IMR-90 (cell line): ENCODE measurements at regions not wholly inside any gene's neighbourhood (a gene's known extent, or its start where the extent isn't known, plus 50 kb on each side); places are given as distances from the start of the nearest gene placed in this dataset.

Experiments used
- ATAC-seq: fragments of 200-7000 bp; cut with Tn5 transposase; 2 replicates; pipeline ENCODE4 v1.9.1; 2020; ENCODE audit warnings: low read depth, mild to moderate bottlenecking, moderate library complexity
- BruUV-seq: library from RNA; stranded (reverse); fragments of 400-500 nt; replicated peaks from 2 replicates; lab custom pipeline; 2021; lab: Mats Ljungman, UMichigan
- CTCF ChIA-PET: fragments of 300-600 bp; formaldehyde crosslinking; extraction: SDS; loops from one replicate; lab custom pipeline; 2021; ENCODE audit warnings: antibody characterized with exemption; lab: Yijun Ruan, JAX
- POLR2A ChIA-PET: fragments of 300-600 bp; sonication (Branson Sonifier 250); formaldehyde crosslinking; loops from one replicate; lab custom pipeline; 2022; ENCODE audit warnings: antibody characterized with exemption; ENCODE audit not compliant: unreplicated experiment; lab: Charles Lee
- DNase-seq: peaks from one replicate; pipeline ENCODE4 v3.0.0; 2013
- H2AFZ ChIP-seq: replicated peaks from 2 replicates; pipeline ENCODE3; 2013; ENCODE audit warnings: low read length, mild to moderate bottlenecking; ENCODE audit not compliant: poor library complexity
- H2AK5ac ChIP-seq: 2 replicates; pipeline ENCODE4 v1.6.1; 2013; ENCODE audit warnings: low read depth, low read length, inconsistent platforms
- H2AK9ac ChIP-seq: replicated peaks from 2 replicates; pipeline ENCODE3; 2013; ENCODE audit warnings: mild to moderate bottlenecking, low read depth, low read length, moderate library complexity; ENCODE audit not compliant: poor library complexity
- H2BK120ac ChIP-seq: 2 replicates; pipeline ENCODE4 v1.6.1; 2013; ENCODE audit warnings: low read depth, low read length, inconsistent platforms
- H2BK15ac ChIP-seq: 3 replicates; pipeline ENCODE4 v1.6.1; 2013; ENCODE audit warnings: low read depth, low read length, inconsistent platforms
- H2BK20ac ChIP-seq: 2 replicates; pipeline ENCODE4 v1.6.1; 2013; ENCODE audit warnings: low read depth, mild to moderate bottlenecking, inconsistent platforms, low read length, moderate library complexity
- H2BK5ac ChIP-seq: 2 replicates; pipeline ENCODE4 v1.6.1; 2013; ENCODE audit warnings: mild to moderate bottlenecking, low read depth, low read length, inconsistent platforms; ENCODE audit not compliant: poor library complexity, severe bottlenecking
- H3K14ac ChIP-seq: replicated peaks from 2 replicates; pipeline ENCODE4 v1.6.1; 2013; ENCODE audit warnings: low read depth, low read length, inconsistent platforms
- H3K18ac ChIP-seq: 2 replicates; pipeline ENCODE4 v1.6.1; 2013; ENCODE audit warnings: low read depth, low read length, control low read depth
- H3K23ac ChIP-seq: 2 replicates; pipeline ENCODE4 v1.6.1; 2013; ENCODE audit warnings: low read depth, low read length, inconsistent platforms
- H3K27ac ChIP-seq: 2 replicates; pipeline ENCODE4 v1.5.1; 2013; ENCODE audit warnings: mild to moderate bottlenecking, control low read depth, low read length; ENCODE audit not compliant: insufficient read depth
- H3K27me3 ChIP-seq: 2 replicates; pipeline ENCODE4 v1.6.1; 2013; ENCODE audit warnings: low read length; ENCODE audit not compliant: control insufficient read depth, insufficient read depth
- H3K36me3 ChIP-seq: 2 replicates; pipeline ENCODE4 v1.6.1; 2013; ENCODE audit warnings: low read length, mixed read lengths; ENCODE audit not compliant: control insufficient read depth, insufficient read depth
- H3K4ac ChIP-seq: 2 replicates; pipeline ENCODE4 v1.6.1; 2013; ENCODE audit warnings: low read depth, low read length, inconsistent platforms
- H3K4me1 ChIP-seq: 2 replicates; pipeline ENCODE4 v1.6.1; 2013; ENCODE audit warnings: low read length, mixed read lengths; ENCODE audit not compliant: control insufficient read depth, insufficient read depth
- H3K4me2 ChIP-seq: 2 replicates; pipeline ENCODE4 v1.6.1; 2013; ENCODE audit warnings: low read depth, mild to moderate bottlenecking, control low read depth, low read length, moderate library complexity
- H3K4me3 ChIP-seq: 2 replicates; pipeline ENCODE4 v1.5.1; 2013; ENCODE audit warnings: low read depth, mild to moderate bottlenecking, control low read depth, low read length, moderate library complexity; ENCODE audit not compliant: insufficient read depth
- H3K56ac ChIP-seq: 2 replicates; pipeline ENCODE4 v1.6.1; 2013; ENCODE audit warnings: low read length, inconsistent platforms; ENCODE audit not compliant: insufficient read depth; ENCODE audit errors: extremely low read depth
- H3K79me1 ChIP-seq, 2 experiments: 2 replicates each; pipeline ENCODE4 v1.6.1; 2013; ENCODE audit warnings: low read length in 2 of 2, inconsistent platforms in 1 of 2, low read depth in 1 of 2
- H3K9ac ChIP-seq: 2 replicates; pipeline ENCODE4 v1.6.1; 2013; ENCODE audit warnings: low read depth, low read length, control low read depth
- H3K9me1 ChIP-seq: 2 replicates; pipeline ENCODE4 v1.6.1; 2013; ENCODE audit warnings: low read length, inconsistent platforms; ENCODE audit not compliant: insufficient read depth
- H3K9me3 ChIP-seq: 2 replicates; pipeline ENCODE4 v1.6.1; 2013; ENCODE audit warnings: low read length; ENCODE audit not compliant: control insufficient read depth, insufficient read depth
- H4K20me1 ChIP-seq: 2 replicates; pipeline ENCODE4 v1.6.1; 2013; ENCODE audit warnings: low read length, inconsistent platforms; ENCODE audit not compliant: insufficient read depth
- H4K5ac ChIP-seq: 2 replicates; pipeline ENCODE4 v1.6.1; 2013; ENCODE audit warnings: mild to moderate bottlenecking, low read depth, low read length, control low read depth
- H4K8ac ChIP-seq, 2 experiments: 2 replicates each; pipeline ENCODE4 v1.6.1; 2013; ENCODE audit warnings: low read depth in 2 of 2, low read length in 2 of 2, control low read depth in 1 of 2, inconsistent platforms in 1 of 2
- H4K91ac ChIP-seq: 2 replicates; pipeline ENCODE4 v1.6.1; 2013; ENCODE audit warnings: low read depth, low read length, inconsistent platforms; ENCODE audit not compliant: insufficient read depth
- BHLHE40 ChIP-seq: fragments of 150-350 bp; IDR thresholded peaks from 2 replicates; pipeline ENCODE4 v1.6.1; 2016; ENCODE audit warnings: mild to moderate bottlenecking, low read depth, low read length
- CEBPB ChIP-seq: IDR thresholded peaks from 2 replicates; pipeline ENCODE4 v1.6.1; 2012; ENCODE audit warnings: low read depth, low read length, improper control_type of control experiment
- CHD1 ChIP-seq: IDR thresholded peaks from 2 replicates; pipeline ENCODE4 v1.6.1; 2012; ENCODE audit warnings: low read depth, low read length, improper control_type of control experiment
- CTCF ChIP-seq: conservative IDR thresholded peaks from 2 replicates; pipeline ENCODE4 v1.5.1; 2012; ENCODE audit warnings: mild to moderate bottlenecking, low read depth, low read length, improper control_type of control experiment
- ELK1 ChIP-seq: fragments of 150-350 bp; IDR thresholded peaks from 2 replicates; pipeline ENCODE4 v1.6.1; 2016; ENCODE audit warnings: low read depth, mild to moderate bottlenecking, low read length, moderate library complexity, borderline replicate concordance
- FOS ChIP-seq: fragments of 150-350 bp; IDR thresholded peaks from 2 replicates; pipeline ENCODE4 v1.6.1; 2016; ENCODE audit warnings: low read depth, low read length
- MAFK ChIP-seq: IDR thresholded peaks from 2 replicates; pipeline ENCODE4 v1.6.1; 2012; ENCODE audit warnings: low read depth, low read length, improper control_type of control experiment
- MAZ ChIP-seq: IDR thresholded peaks from 2 replicates; pipeline ENCODE4 v1.6.1; 2012; ENCODE audit warnings: low read depth, mild to moderate bottlenecking, low read length, improper control_type of control experiment, moderate library complexity, borderline replicate concordance
- MXI1 ChIP-seq: IDR thresholded peaks from 2 replicates; pipeline ENCODE4 v1.6.1; 2012; ENCODE audit warnings: low read depth, mild to moderate bottlenecking, low read length, moderate library complexity, borderline replicate concordance
- NFE2L2 ChIP-seq: fragments of 150-350 bp; IDR thresholded peaks from 2 replicates; pipeline ENCODE4 v1.6.1; 2016; ENCODE audit warnings: low read depth, mild to moderate bottlenecking, low read length
- POLR2A ChIP-seq: IDR thresholded peaks from 2 replicates; pipeline ENCODE4 v1.6.1; 2012; ENCODE audit warnings: mild to moderate bottlenecking, low read depth, low read length
- RAD21 ChIP-seq: IDR thresholded peaks from 2 replicates; pipeline ENCODE4 v1.6.1; 2012; ENCODE audit warnings: low read length, improper control_type of control experiment
- RCOR1 ChIP-seq: IDR thresholded peaks from 2 replicates; pipeline ENCODE4 v1.6.1; 2012; ENCODE audit warnings: mild to moderate bottlenecking, low read length, improper control_type of control experiment; ENCODE audit not compliant: insufficient replicate concordance
- RFX5 ChIP-seq: IDR thresholded peaks from 2 replicates; pipeline ENCODE4 v1.8.0; 2012; ENCODE audit warnings: low read depth, mild to moderate bottlenecking, low read length, moderate library complexity
- SMC3 ChIP-seq: fragments of 150-350 bp; IDR thresholded peaks from 2 replicates; pipeline ENCODE4 v1.6.1; 2016; ENCODE audit warnings: low read depth, mild to moderate bottlenecking, antibody characterized with exemption, low read length, moderate library complexity
- USF2 ChIP-seq: fragments of 150-350 bp; IDR thresholded peaks from 2 replicates; pipeline ENCODE4 v1.6.1; 2017; ENCODE audit warnings: mild to moderate bottlenecking, antibody characterized with exemption, low read length, low read depth
- WGBS, 2 experiments: methylation state at CpG; one replicate each; pipeline versions ENCODE4 v1.1.5 to v1.1.7; 2013; ENCODE audit warnings: missing lambda C conversion rate in 2 of 2; ENCODE audit not compliant: insufficient read length in 1 of 2; ENCODE audit errors: extremely low coverage in 2 of 2; 5-methylcytosine and 5-hydroxymethylcytosine counted together
- dilution Hi-C: fragments of 300-500 bp; cut with HindIII; formaldehyde crosslinking; loops from one replicate; pipeline ENCODE4 v1.14.3; 2018; ENCODE audit warnings: low sequenced_read_pairs; ENCODE audit not compliant: unreplicated experiment
- in situ Hi-C: fragments of 300-500 bp; cut with MboI; formaldehyde crosslinking; loops from 3 replicates; pipeline ENCODE4 v1.14.3; 2019; ENCODE audit warnings: low sequenced_read_pairs, inconsistent platforms, mixed read lengths
- intact Hi-C: fragments of 100-400 bp; cut with micrococcal nuclease; formaldehyde crosslinking; loops from 2 replicates; pipeline ENCODE4 v1.10.0; 2022

GRCh38 chr14:100666403-100666802, 60.3 kb upstream of the DLK1 start:
- DNase-seq (no peak), ATAC-seq (no peak)
- dilution Hi-C loops (no loop called here), in situ Hi-C loops (no loop called here), intact Hi-C loops (no loop called here)
- no peak overlapping the region for H3K27ac ChIP-seq
- ChIA-PET CTCF (no interaction called here), POLR2A (no interaction called here)
- no peak overlapping the region for H2AK9ac ChIP-seq
- H3K9ac ChIP-seq: no peak overlapping the region
- no peak overlapping the region for H2AFZ ChIP-seq
- H3K4me3 ChIP-seq: no peak overlapping the region
- no peak overlapping the region for H3K4ac ChIP-seq
- no peak overlapping the region for H2BK5ac ChIP-seq
- peaks cover 40% of the 10 kb centered on the region for H3K27me3 ChIP-seq
- H3K9me1 ChIP-seq: no peaks in the 10 kb centered on the region; the same call in 1 of the 2 replicates
- no CpG with 5 or more reads among the region's 3 CpGs for WGBS, 2 experiments
- H4K91ac ChIP-seq: no peak overlapping the region
- H3K9me3 ChIP-seq: no peaks in the 10 kb centered on the region
- no peaks in the 10 kb centered on the region for H3K36me3 ChIP-seq
- H2BK20ac ChIP-seq: no peak overlapping the region
- no peak overlapping the region for H3K56ac ChIP-seq
- no peak overlapping the region for H4K5ac ChIP-seq
- no peak overlapping the region for H2BK15ac ChIP-seq
- no peak overlapping the region for H3K18ac ChIP-seq
- no peak overlapping the region for H3K4me2 ChIP-seq
- TF ChIP-seq FOS (no peak), POLR2A (no peak), CTCF (no peak), MAZ (no peak), RFX5 (no peak), MXI1 (no peak), BHLHE40 (no peak), RAD21 (no peak), ELK1 (no peak), SMC3 (no peak), RCOR1 (no peak), CHD1 (no peak), MAFK (no peak), NFE2L2 (no peak), USF2 (no peak), CEBPB (no peak)
- H4K20me1 ChIP-seq: peaks cover 4% of the 10 kb centered on the region; the same call in 1 of the 2 replicates
- no peaks in the 10 kb centered on the region for H3K79me1 ChIP-seq
- no peak overlapping the region for H2AK5ac ChIP-seq
- peaks cover 15% of the 10 kb centered on the region for H3K4me1 ChIP-seq
- no peak overlapping the region for H3K14ac ChIP-seq
- H3K23ac ChIP-seq: no peak overlapping the region
- no TSS peak for BruUV-seq
- H2BK120ac ChIP-seq: no peak overlapping the region
- no peak overlapping the region for H4K8ac ChIP-seq
